Ammon's horn (tissue), 1 donor: ENCODE measurements at regions not wholly inside any gene's neighbourhood (a gene's known extent, or its start where the extent isn't known, plus 50 kb on each side); places are given as distances from the start of the nearest gene placed in this dataset.

Source experiments
- DNase-seq: peaks from one replicate; pipeline ENCODE4 v3.0.0-alpha.2; 2016; ENCODE audit warnings: low spot score

DNA sequence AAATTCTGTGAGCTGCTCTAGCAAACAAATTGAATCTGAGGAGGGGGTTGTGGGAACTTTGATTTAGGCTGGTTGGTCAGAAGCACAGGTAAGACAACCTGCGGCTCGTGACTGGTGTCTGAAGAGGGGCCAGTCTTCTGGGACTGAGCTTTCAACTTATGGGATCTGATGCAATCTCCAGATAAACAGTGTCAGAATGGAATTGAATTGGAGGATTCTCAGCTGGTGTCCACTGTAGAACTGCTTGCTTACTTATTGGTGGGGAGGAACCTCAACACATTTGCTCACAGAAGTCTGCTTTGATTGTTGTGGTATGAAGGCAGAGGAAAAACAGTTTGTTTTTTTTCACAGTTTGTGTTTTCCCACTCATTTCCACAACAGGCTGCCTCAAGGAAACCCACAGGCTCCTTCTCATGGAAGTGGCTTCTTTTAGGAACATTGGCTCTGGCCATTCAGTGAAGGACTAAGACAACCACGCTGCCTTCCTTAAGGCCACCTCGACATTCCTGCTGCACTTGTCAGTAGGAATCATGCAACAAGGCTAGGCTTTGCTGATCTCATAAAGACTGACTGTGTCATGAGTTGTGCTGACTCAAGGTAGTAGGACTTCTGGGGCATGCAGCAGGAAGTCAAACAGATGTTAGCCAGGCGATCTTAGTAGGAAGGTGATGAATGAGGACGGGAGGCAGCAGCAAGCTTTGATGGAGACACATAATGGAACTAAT, 104.7 kb downstream of the TSN start:
- DNase-seq: no peak

DNA sequence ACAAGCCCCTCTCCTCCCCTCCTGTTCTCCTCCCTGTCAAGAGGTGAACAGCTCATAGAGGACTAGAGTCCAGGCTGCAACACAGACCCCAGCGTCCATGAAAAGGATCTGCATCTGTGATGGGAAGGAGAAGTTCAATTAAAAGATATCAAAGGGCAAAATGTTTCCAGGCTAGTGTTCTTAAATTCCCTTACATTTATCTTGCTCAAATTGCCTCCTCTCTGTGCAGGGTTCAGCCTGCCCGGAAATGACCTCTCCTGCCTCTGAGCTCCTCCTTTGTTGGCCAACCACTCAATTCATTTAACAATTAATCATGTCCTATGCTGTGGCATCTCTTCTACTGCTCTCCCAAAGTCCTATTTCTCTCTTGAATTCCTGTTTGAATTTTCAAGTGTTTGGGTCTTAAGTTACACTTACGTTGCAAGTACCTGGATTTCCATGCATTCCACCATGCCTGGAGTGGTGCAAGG, 105.3 kb downstream of the TSN start:
- no peak for DNase-seq

DNA sequence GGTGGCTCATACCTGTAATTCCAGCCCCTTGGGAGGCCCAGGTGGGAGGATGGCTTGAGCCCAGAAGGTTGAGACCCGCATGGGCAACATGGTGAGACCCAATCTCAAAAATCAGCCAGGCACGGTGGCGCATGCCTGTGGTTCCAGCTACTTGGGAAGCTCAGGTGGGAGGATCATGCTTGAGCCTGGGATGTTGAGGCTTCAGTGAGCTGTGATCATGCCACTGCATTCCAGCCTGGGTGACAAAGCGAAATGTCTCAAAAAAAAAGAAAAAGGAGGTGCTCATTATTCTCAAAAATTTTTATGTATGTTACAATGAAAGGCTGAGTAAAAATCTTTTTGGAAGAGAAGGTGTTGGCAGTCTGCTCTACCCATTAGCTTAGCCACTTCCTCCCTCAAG, 106.8 kb downstream of the TSN start:
- no peak for DNase-seq

DNA sequence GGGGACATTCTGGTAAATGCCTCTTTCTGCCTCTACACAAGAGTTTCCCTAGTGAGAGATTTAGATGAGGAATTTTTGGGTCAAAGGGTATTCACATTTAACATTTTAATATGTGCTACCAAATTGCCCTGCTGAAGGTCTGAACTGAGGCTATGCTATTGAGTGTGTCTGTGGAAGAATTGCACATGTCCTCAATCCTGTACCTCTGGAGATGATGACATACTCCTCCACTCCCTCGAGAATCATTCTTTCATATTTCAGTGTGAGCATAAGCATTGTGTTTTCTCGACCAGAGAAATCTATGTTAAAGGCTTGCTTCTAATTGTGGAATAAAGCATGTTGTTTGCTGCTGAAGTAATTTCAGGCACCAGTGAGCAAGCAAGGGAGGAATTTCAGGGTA, 110.5 kb downstream of the TSN start:
- no peak for DNase-seq

DNA sequence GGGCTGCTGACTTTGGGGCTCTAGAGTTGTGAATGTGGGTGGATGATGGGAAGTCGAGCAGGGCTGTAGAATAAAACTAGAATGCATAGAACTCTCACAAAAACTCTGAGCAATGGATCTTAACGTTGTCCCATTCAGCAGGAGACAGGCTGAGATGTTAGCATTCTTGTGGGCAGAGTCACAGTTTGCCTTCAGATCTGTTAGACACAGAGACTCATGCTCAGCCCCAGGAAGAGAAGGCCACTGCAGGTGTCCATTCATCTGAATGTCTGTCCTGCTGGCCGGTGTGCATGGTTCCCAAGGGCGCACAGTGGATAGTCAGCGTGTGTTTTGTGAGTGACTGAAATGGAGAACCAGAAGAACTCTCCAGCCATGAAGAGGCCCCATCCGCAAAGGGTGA, 111.3 kb downstream of the TSN start:
- no peak for DNase-seq

DNA sequence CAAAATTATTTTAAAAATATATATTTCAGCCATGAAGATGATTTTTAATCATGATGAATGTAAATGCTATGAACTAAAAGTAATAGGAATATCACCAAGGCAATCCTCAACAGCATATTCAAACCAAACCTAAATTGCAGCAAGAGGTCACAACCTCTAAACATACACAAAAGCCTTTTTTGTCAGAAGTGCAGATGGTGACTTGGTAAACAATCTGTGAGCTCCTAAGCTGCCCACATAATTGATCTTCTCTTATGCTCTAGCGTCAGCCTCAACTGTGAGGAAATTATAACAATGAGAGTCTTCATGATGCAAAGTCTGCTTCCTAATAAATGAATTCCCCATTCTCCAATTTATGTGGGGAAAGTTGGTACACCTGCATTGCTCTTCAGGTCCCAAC, 113.2 kb downstream of the TSN start:
- DNase-seq: no peak

DNA sequence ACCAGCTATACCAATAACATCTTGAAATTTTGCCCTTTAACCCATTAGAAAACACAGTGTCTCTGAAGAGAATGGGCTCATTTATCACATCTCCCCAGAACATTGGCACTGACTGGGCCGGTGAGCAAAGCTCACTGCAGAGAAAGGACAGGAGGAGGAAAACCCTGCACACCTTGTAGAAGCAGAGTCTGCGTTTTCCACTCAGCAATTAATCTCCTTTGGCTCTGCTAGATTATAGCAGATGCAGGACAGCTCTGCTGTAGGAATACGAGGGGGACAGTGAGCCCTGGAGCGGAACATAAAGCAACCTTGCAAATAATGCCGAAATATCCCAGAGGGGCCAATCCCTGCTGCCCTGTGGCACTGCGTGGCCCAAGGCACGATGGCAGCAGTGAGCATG, 113.9 kb downstream of the TSN start:
- no peak for DNase-seq

DNA sequence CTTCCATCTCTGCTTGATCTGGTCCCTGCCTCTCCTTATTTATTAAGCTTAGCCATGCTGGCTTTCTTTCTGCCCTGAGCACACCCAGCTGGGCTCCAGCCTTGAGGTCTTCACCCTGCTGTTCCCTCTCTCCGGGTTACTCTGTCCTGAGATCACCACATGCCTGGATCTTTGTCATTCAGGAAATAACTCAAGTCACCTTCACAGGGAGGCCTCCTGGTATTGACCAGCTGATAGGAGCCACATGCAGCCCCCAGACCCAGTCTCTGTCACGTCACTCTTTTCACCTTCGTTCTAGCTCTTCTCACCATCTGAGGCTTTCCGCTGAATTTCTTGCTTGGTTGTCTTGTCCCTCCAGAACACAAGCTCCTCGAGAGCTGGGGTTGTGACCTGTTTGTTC, 114.4 kb downstream of the TSN start:
- no peak for DNase-seq

DNA sequence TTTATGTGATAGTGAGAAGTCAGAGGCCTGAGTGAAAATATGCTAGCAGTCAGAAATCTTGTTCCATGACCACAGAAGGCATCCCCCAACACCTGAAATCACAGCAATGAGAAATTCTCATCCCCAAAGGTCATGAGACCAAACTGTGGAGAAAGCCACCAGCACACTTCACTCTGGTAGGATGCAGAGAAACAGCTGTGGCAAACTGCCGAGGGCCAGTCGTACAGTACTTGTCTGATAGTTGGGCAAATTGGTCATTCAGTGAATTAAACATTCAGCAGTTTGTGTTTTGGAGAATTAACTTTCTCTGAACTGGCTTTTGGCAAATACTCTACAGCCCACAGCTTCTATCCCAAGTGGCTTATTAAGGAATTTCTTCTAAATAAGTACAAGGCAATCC, 117.2 kb downstream of the TSN start:
- no peak for DNase-seq

DNA sequence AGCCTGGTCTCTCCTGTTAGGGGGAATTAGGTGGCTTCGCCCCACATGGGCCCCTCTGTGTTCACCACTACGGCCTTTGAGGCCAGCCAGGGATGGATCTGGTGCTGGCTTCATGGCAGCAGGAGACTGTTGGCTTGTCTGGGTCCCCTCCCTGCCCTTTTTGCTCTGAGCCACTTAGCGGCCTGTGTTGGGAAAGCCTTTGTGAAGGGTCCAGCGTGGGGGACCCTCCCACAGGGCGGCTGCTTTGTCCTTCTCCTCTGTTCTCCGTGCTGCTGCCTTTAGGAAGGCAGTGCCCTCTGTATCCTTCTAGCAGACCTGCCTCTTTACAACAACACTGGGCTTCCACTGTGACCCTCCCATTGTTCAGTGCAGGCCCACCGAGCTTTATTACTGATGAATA, 118.4 kb downstream of the TSN start:
- DNase-seq: no peak

DNA sequence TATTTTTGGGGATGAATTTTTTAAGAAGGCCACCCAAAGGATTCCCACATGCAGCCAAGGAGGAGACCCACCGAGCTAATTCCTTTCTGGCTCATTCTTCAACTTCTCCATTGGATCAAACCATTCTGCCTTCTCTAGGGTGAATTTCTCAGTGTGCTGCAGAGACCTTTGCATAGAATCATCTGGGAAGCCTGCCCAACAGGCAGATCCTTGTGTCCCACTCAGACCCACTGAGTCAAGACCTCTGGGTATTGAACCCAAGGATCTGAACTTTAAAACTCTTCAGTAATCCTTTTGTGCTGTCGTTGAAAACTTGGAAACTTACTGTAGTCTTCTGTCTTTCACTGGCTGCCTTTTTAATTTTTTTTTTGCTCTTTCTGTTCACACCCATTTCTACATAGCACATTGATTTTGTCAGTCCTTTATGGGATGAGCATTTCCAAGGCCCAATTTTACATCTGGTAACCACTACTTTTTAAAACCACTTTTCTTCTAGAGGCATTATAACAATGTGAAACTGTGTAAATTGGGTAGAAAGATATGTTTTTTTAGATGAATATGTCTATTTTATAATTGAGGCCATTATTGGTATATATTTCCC, 120.2 kb downstream of the TSN start:
- no peak for DNase-seq

DNA sequence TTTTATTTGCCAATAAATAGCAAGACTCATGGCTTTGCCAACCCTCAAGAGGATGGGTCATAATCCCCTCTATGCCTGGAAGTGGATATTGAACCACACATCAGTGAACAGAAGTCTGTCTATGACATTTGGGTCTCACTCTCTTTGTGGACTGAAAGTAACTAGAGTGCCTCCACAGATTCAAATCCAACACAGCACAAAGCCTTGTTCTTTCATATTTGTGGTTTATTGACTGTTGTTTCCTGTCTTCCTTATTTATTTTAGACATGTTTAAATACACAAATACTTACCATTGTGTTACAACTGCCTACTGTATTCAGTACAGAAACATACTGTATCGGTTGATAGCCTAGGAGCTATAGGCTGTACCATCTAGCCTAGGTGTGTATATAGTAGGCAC, 121.9 kb downstream of the TSN start:
- DNase-seq: no peak

DNA sequence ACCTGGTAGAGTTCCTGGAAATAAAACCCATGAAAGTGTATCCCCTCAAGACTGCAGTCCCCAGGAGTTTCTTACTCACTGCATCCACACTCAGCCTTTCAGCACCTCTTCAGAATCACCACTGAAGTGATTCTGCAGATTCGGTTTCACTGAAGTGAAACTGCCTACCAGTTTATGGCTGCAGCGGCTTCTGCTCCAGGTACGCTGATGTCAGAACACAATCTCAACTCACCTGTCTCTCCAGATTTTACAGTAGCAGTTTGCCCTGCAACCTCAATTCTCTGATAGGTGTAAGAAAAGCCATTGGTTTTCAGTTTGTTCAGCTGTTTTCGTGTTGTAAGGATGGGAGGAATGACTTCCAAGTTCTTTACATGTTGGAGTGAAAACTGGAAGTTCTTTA, 124.8 kb downstream of the TSN start:
- DNase-seq: no peak

DNA sequence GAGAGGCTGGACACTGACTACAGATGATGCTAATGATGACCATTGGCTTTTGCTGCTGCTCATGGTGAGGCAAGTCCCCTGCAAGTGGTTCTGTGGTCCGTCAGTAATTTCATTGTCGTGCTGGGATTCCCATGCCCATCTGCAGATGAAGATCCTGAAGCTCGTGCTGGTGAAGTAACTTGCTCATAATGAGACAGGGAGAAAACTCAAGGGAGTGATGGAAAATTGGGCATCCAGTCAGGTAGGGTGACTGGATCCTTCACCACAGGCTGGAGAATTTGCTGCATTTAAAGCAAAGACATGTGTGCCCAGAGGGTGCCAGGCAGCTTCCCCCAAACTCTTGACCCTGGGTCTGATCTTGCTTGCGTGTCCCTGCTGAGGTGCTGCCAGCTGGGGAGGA, 125.6 kb downstream of the TSN start:
- DNase-seq: no peak

DNA sequence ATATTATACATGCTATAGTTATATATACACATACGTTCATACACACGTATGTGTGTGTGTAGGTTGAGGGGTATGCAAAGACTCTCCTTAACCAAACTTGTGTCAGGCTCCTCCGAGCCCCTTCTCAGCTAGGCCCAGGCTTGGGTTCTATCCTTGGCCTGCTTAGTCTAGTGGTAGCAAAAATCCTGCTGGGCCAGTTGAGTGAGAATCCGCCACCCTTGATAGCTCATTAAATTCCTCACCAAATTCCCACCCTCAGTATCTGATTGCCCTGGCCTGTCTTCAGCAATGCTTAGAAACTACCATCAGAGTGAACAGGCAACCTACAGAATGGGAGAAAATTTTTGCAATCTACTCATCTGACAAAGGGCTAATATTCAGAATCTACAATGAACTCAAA, 126.5 kb downstream of the TSN start:
- no peak for DNase-seq

DNA sequence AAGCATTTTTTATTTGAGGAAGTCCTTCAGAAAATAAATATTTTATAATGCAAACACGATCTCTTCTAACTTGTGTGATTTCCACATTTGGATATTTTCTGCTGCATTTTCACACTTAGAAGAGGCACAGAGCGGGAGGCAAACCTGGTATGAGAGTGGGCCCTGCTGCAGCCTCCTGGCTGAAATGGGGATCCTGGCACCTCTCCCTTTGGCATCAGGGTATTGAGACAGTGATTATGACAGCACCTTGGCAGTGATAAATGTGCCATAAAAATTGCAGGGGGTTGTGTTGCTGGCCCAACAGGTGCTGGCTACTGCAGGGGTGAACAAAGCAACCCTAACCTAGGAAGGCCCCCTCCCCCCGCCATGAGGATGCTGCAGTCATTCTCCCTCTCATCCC, 128.6 kb downstream of the TSN start:
- peak; percentile 38 for DNase-seq

DNA sequence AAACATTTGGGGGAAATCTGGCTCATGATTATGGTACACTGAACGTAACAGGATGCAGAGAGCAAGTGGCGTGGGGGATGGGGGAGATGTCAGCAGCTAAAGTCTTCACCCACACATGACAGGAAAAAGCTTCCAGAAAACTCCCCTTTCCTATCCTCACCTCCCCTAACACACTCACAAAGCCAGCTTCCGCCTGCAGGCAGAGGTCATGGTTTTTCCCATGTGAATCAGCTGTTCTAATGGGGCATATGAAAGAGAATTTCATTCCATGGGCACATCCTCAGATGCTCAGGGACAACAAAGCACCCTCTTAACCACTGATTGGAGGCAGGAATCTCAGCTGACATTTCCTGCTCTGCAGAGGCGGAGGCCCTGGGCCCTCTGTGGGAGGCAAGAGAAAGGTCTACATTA, 129.1 kb downstream of the TSN start:
- DNase-seq: peak; percentile 20

DNA sequence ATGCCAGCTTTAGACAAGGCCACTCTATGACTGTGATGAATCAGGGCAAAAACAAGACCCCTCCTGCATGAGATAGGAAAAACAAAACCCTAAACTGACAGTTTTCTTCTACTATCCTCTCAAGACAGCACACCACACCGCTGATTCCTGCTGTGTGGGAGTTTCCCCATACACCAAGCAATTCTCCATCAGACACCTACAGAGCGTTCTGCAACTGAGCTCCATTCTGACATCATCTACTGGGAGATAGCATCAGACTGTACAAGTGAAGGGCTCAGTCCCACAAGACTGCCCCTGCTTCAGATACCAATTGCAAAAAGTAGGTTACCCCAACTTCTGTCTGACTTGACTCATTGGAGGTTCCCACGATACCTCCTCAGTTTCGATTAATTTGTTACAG, 130.6 kb downstream of the TSN start:
- no peak for DNase-seq

DNA sequence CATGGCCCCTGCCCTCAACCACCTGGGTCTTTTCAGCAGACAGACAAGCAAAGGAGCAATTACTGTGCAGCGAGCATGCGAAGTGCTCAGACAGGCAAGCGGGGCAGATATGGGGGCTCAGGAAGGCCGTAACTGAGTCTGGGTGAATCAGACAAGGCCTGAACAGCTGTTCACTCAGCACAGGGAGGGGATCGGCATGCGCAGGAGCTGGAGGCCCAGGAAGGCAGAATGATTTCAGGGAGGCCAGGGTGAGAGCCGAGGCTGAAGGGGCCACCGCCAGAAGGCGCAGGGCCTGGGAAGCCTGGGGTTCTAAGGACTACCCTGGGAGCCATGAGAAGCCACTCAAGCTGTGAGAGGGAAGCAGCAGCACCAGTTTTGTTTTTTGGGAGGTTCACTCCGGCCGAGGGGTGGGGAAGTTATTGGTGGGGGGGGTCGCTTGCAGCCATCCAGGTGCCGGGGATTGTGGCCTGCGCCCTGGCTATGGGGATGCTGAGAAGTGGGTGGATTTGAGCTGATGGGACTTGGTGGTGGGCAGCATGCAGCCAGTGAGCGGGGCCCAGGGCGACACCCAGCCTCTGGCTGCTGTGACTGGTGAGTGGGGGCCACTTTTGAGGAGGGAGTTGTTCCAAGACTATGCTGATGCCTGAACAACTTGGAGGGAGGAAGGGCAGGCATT, 132.2 kb downstream of the TSN start:
- no peak for DNase-seq

DNA sequence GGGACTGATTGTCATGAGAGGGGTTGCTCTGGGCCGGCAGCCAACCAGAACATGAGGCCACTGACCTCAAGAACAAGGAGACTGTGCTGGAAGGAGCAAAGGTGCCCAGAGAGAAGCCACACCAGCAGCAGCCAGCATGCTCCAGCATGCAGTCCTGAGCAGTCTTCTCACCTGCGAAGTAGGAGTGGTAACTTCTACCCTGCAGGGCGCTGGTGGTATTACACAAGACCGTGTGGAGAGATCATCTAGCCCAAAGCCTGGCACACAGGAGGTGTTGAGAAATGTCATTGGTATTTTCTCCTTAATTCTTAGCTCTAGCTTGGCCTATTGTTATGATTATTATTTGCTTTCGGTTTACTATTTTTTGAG, 132.7 kb downstream of the TSN start:
- DNase-seq: no peak

DNA sequence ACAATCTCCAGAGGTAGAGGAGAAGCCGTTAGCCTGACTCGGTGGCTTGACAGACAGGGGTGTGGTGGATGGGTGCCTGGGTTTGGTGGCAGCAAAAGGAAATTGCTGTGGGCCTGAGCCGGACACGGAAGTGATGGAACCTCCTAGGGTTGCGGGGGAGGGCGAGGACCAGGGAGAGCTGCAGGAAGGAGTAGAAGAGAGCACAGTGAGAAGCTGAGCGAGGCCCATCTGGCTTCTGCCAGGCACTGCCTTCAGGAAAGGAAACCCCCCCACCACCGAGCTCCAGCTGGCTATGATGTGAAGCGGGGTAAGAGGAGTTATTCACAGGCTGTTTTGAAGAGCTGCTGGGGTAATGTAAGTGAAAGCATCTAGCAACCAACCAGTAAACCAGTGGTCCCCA, 134.6 kb downstream of the TSN start:
- no peak for DNase-seq

DNA sequence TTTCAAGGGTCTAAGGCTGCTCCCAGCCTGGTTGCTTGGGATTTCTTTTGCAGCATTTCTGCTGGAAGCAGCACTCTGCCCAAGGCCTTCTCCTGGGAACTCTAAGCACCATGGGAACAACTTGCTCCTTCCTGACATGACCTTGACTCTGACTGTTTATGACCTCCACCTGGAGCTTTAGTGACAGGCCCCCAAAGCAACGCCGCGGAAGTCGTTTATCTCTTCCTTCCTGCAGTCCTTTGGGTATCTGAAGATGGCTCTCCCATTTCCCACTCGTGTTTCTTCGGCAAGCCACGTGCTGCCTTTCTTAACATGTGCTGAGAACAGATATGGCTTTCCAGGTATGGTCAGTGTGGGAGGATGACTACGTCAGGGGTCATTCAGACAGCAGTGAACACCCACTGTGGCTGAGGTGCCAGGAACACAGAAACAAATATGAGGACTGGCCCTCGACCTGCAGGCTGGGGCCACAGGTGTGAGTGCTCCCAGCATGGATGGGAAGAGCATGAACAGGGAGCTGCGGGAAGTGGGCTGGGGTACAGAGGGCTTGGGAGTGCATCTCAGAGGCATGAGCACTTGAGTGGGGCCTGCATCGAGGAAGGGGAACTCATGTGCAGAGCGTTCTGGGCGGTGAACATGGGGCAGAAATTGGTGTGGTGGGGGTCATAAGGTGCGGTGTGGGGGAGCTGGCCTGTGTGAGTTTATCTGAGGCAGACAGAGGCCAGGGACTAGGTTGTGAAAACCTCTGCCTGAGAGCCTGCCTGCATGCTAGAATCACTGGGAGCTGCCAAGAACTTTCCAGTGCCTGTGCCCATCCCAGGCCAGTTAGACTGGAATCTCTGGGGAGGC, 140.5 kb downstream of the TSN start:
- DNase-seq: no peak
